ENCODE measurements at regions not wholly inside any gene's neighbourhood (a gene's known extent, or its start where the extent isn't known, plus 50 kb on each side); places are given as distances from the start of the nearest gene placed in this dataset.

- DNase-seq: no peak
Observed at GRCh38 chr1:79852004-79852403, 845.5 kb upstream of the ADGRL4 start.

- no peak for DNase-seq
Observed at GRCh38 chr1:79849388-79849787, 842.9 kb upstream of the ADGRL4 start.

GRCh38 chr1:79848316-79848715 lies 841.8 kb upstream of the ADGRL4 start:
- no peak for DNase-seq

GRCh38 chr1:79847700-79848099 lies 841.2 kb upstream of the ADGRL4 start:
- DNase-seq: no peak

- no peak for DNase-seq
Observed at GRCh38 chr1:79845936-79846335, 839.4 kb upstream of the ADGRL4 start.

GRCh38 chr1:79842811-79843210 lies 836.3 kb upstream of the ADGRL4 start:
- DNase-seq: no peak

- no peak for DNase-seq
Observed at GRCh38 chr1:79839882-79840281, 833.4 kb upstream of the ADGRL4 start.

- DNase-seq: no peak
Observed at GRCh38 chr1:79827446-79827845, 820.9 kb upstream of the ADGRL4 start.

GRCh38 chr1:79825551-79825950 lies 819.0 kb upstream of the ADGRL4 start:
- no peak for DNase-seq

- no peak for DNase-seq
Observed at GRCh38 chr1:79822053-79822452, 815.5 kb upstream of the ADGRL4 start.

- no peak for DNase-seq
Observed at GRCh38 chr1:79819140-79819539, 812.6 kb upstream of the ADGRL4 start.

GRCh38 chr1:79817031-79817560 lies 810.6 kb upstream of the ADGRL4 start:
- DNase-seq: no peak

GRCh38 chr1:79815115-79815514 lies 808.6 kb upstream of the ADGRL4 start:
- DNase-seq: peak; percentile 14 to 47

- no peak for DNase-seq
Observed at GRCh38 chr1:79811173-79811572, 804.6 kb upstream of the ADGRL4 start.

GRCh38 chr1:79808816-79809475 lies 802.4 kb upstream of the ADGRL4 start:
- DNase-seq: no peak

GRCh38 chr1:79807816-79808215 lies 801.3 kb upstream of the ADGRL4 start:
- no peak for DNase-seq

- DNase-seq: no peak
Observed at GRCh38 chr1:79797487-79797886, 791.0 kb upstream of the ADGRL4 start.

- DNase-seq: no peak
Observed at GRCh38 chr1:79796434-79796833, 789.9 kb upstream of the ADGRL4 start.

- no peak for DNase-seq
Observed at GRCh38 chr1:79792219-79792930, 785.8 kb upstream of the ADGRL4 start.

- no peak for DNase-seq
Observed at GRCh38 chr1:79791488-79792218, 785.1 kb upstream of the ADGRL4 start.

GRCh38 chr1:79790950-79791349 lies 784.4 kb upstream of the ADGRL4 start:
- DNase-seq: no peak

GRCh38 chr1:79787631-79788030 lies 781.1 kb upstream of the ADGRL4 start:
- no peak for DNase-seq

GRCh38 chr1:79785964-79786363 lies 779.4 kb upstream of the ADGRL4 start:
- no peak for DNase-seq

- no peak for DNase-seq
Observed at GRCh38 chr1:79785561-79785960, 779.0 kb upstream of the ADGRL4 start.
